ENCODE measurements at regions not wholly inside any gene's neighbourhood (a gene's known extent, or its start where the extent isn't known, plus 50 kb on each side); places are given as distances from the start of the nearest gene placed in this dataset.

- TF ChIP-seq IRF3 (IDR thresholded peaks at IDR 0.05; ENCODE audit: low read depth, low read length) (no peak), REST (IDR thresholded peaks at IDR 0.05; ENCODE audit: low read depth, low read length) (no peak), ELF1 (IDR thresholded peaks at IDR 0.05) (no peak), MEF2A (IDR thresholded peaks at IDR 0.05; ENCODE audit: borderline replicate concordance, low read depth) (no peak), SIN3A (IDR thresholded peaks at IDR 0.05; ENCODE audit: borderline replicate concordance, low read depth, low read length) (no peak), USF2 (IDR thresholded peaks at IDR 0.05; ENCODE audit: borderline replicate concordance, low read depth, low read length) (no peak), FOXJ3 (CRISPR knock-in tag; IDR thresholded peaks at IDR 0.05) (no peak), CTCF (IDR thresholded peaks at IDR 0.05) (no peak), RCOR1 (IDR thresholded peaks at IDR 0.05; ENCODE audit: low read length) (no peak)
These were observed 89.8 kb upstream of the ONECUT1 start (continued) for GRCh38 chr15:52879904-52880303.

GRCh38 chr15:52879145-52879544 lies 89.0 kb upstream of the ONECUT1 start:
- H3K79me2 ChIP-seq (ENCODE audit: insufficient read depth): no peaks in the 10 kb centered on the region
- H3K9me2 ChIP-seq: no peaks in the 10 kb centered on the region
- H3K4me3 ChIP-seq (ENCODE audit: low read depth in 2 of 2, low read length in 1 of 2): no peak overlapping the region
- H2AFZ ChIP-seq (ENCODE audit: low read depth): no peak overlapping the region
- H3F3A ChIP-seq (replicated peaks; ENCODE audit: insufficient read depth): no peaks in the 10 kb centered on the region
- POLR2A ChIA-PET: no interaction called here
- WGBS (ENCODE audit: low lambda C conversion rate): 16% methylated on average over 4 of the region's 4 CpGs
- CTCF ChIA-PET: no interaction called here
- no peaks in the 10 kb centered on the region for H4K20me1 ChIP-seq (ENCODE audit: insufficient read depth)
- no peak for DNase-seq
- no peaks in the 10 kb centered on the region for H3K9me3 ChIP-seq
- H3K9ac ChIP-seq: no peak overlapping the region
- no peaks in the 10 kb centered on the region for H3K36me3 ChIP-seq (replicated peaks in 1 of 2; ENCODE audit: control insufficient read depth in 1 of 2, insufficient read depth in 2 of 2, low read length in 1 of 2)
- H3K27me3 ChIP-seq (ENCODE audit: insufficient read depth): no peaks in the 10 kb centered on the region
- H3K4me1 ChIP-seq (ENCODE audit: control insufficient read depth in 1 of 2, insufficient read depth in 2 of 2, low read depth in 1 of 2, low read length in 1 of 2): no peaks in the 10 kb centered on the region
- no peak overlapping the region for H3K4me2 ChIP-seq
- no peak overlapping the region for H3K27ac ChIP-seq (ENCODE audit: low read depth in 2 of 2, low read length in 1 of 2)
- TF ChIP-seq FOXJ3 (CRISPR knock-in tag; IDR thresholded peaks at IDR 0.05): no peak
- TF ChIP-seq SMC3 (IDR thresholded peaks at IDR 0.05; ENCODE audit: low read depth, low read length): no peak
- TF ChIP-seq YY1 (IDR thresholded peaks at IDR 0.05; ENCODE audit: low read depth): no peak
- no peak for TF ChIP-seq RCOR1 (IDR thresholded peaks at IDR 0.05; ENCODE audit: low read length)
- no peak for TF ChIP-seq RAD21 (IDR thresholded peaks at IDR 0.05; ENCODE audit: low read length)
- no peak for TF ChIP-seq MXI1 (IDR thresholded peaks at IDR 0.05; ENCODE audit: low read depth, low read length)
- no peak for TF ChIP-seq SIN3A (IDR thresholded peaks at IDR 0.05; ENCODE audit: borderline replicate concordance, low read depth, low read length)
- TF ChIP-seq RFX5 (IDR thresholded peaks at IDR 0.05; ENCODE audit: low read length): no peak
- TF ChIP-seq PBX3 (IDR thresholded peaks at IDR 0.05): no peak
- TF ChIP-seq NFIC (IDR thresholded peaks at IDR 0.05; ENCODE audit: borderline replicate concordance): no peak
- TF ChIP-seq CTCF (IDR thresholded peaks at IDR 0.05): no peak
- no peak for TF ChIP-seq MAX (IDR thresholded peaks at IDR 0.05; ENCODE audit: low read depth)
- TF ChIP-seq POLR2AphosphoS5 (IDR thresholded peaks at IDR 0.05; ENCODE audit: low read depth, low read length): no peak
- TF ChIP-seq RXRA (IDR thresholded peaks at IDR 0.05; ENCODE audit: borderline replicate concordance, low read depth): no peak
- TF ChIP-seq IRF3 (IDR thresholded peaks at IDR 0.05; ENCODE audit: low read depth, low read length): no peak

Measured in SK-N-SH (cell line).